Body of pancreas (tissue), 4 donors: ENCODE measurements at regions not wholly inside any gene's neighbourhood (a gene's known extent, or its start where the extent isn't known, plus 50 kb on each side); places are given as distances from the start of the nearest gene placed in this dataset.

Source experiments
- CTCF ChIP-seq, 7 experiments: fragments of 450-650 bp in 4 of 7; fragments of 200-600 bp in 3 of 7; sonication (generic) in 3 of 7; IDR thresholded peaks; one replicate each; pipeline ENCODE4 v1.5.1; 2016 to 2019; ENCODE audit warnings: antibody characterized with exemption in 7 of 7
- POLR2A ChIP-seq, 3 donors: fragments of 450-650 bp; IDR thresholded peaks; one replicate each; pipeline ENCODE4 v1.6.1; 2016; ENCODE audit warnings: antibody characterized with exemption in 3 of 3, mild to moderate bottlenecking in 2 of 3

GRCh38 chr5:147989239-147989638 is 74.5 kb upstream of the SPINK5 start:
- TF ChIP-seq CTCF (IDR thresholded peaks at IDR 0.05) (no peak), POLR2A (IDR thresholded peaks at IDR 0.05) (no peak)
